ENCODE measurements at regions not wholly inside any gene's neighbourhood (a gene's known extent, or its start where the extent isn't known, plus 50 kb on each side); places are given as distances from the start of the nearest gene placed in this dataset.

GRCh38 chr12:18825138-18825537 is 87.2 kb downstream of the CAPZA3 start:
- no peak for TF ChIP-seq POLR2A (IDR thresholded peaks at IDR 0.05)
- TF ChIP-seq, protein P1, sequence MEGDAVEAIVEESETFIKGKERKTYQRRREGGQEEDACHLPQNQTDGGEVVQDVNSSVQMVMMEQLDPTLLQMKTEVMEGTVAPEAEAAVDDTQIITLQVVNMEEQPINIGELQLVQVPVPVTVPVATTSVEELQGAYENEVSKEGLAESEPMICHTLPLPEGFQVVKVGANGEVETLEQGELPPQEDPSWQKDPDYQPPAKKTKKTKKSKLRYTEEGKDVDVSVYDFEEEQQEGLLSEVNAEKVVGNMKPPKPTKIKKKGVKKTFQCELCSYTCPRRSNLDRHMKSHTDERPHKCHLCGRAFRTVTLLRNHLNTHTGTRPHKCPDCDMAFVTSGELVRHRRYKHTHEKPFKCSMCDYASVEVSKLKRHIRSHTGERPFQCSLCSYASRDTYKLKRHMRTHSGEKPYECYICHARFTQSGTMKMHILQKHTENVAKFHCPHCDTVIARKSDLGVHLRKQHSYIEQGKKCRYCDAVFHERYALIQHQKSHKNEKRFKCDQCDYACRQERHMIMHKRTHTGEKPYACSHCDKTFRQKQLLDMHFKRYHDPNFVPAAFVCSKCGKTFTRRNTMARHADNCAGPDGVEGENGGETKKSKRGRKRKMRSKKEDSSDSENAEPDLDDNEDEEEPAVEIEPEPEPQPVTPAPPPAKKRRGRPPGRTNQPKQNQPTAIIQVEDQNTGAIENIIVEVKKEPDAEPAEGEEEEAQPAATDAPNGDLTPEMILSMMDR (IDR thresholded peaks at IDR 0.05): no peak
